Type B pancreatic cell (in vitro differentiated cells): ENCODE measurements at regions not wholly inside any gene's neighbourhood (a gene's known extent, or its start where the extent isn't known, plus 50 kb on each side); places are given as distances from the start of the nearest gene placed in this dataset.

Experiments used
- DNase-seq: peaks from one replicate; pipeline ENCODE4 v3.0.0; 2021; ENCODE audit warnings: mixed read lengths; ENCODE audit not compliant: unreplicated experiment; ENCODE audit errors: extremely low spot score
- H3K27ac Mint-ChIP-seq: 2 replicates; pipeline ENCODE4 v1.8.0; 2021; ENCODE audit warnings: mild to moderate bottlenecking, mixed read lengths
- H3K27me3 Mint-ChIP-seq: 2 replicates; pipeline ENCODE4 v1.8.0; 2021; ENCODE audit warnings: mixed read lengths
- H3K36me3 Mint-ChIP-seq: 2 replicates; pipeline ENCODE4 v1.8.0; 2021; ENCODE audit warnings: mixed read lengths
- H3K4me1 Mint-ChIP-seq: one replicate; pipeline ENCODE4 v1.8.0; 2021; ENCODE audit warnings: mixed read lengths; ENCODE audit not compliant: unreplicated experiment
- H3K4me3 Mint-ChIP-seq: 2 replicates; pipeline ENCODE4 v1.8.0; 2021; ENCODE audit warnings: mild to moderate bottlenecking, mixed read lengths
- H3K9me3 Mint-ChIP-seq: 2 replicates; pipeline ENCODE4 v1.8.0; 2021; ENCODE audit warnings: mixed read lengths
- TF ChIP-seq, protein P1 (sequence below): fragments of 200-600 bp; sonication (generic); conservative IDR thresholded peaks from 2 replicates; pipeline ENCODE4 v1.5.0; 2021; ENCODE audit warnings: antibody characterized with exemption, mild to moderate bottlenecking

DNA sequence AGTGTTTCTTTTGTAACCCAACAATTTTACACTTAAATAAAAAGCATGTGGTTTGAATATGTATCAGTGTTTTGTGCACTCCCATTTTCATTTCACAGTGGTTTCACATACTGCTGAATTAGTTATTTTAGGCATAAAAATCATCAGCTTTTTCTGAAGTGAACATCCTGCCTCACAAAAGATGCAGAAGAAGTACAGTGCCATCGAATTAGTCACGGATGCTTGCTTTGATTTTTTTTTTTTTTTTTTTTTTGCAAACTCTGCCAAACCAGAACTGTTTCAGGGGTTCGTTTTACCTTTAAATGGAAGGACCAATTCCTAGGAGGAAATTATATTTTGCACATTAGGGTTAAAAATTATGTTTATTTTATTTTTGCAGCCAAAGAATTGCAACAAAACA is 158.6 kb downstream of the RPS12 start:
- no peak overlapping the region for H3K27ac Mint-ChIP-seq
- peaks cover 21% of the 10 kb centered on the region for H3K27me3 Mint-ChIP-seq
- H3K9me3 Mint-ChIP-seq = no peaks in the 10 kb centered on the region
- TF ChIP-seq, protein P1, sequence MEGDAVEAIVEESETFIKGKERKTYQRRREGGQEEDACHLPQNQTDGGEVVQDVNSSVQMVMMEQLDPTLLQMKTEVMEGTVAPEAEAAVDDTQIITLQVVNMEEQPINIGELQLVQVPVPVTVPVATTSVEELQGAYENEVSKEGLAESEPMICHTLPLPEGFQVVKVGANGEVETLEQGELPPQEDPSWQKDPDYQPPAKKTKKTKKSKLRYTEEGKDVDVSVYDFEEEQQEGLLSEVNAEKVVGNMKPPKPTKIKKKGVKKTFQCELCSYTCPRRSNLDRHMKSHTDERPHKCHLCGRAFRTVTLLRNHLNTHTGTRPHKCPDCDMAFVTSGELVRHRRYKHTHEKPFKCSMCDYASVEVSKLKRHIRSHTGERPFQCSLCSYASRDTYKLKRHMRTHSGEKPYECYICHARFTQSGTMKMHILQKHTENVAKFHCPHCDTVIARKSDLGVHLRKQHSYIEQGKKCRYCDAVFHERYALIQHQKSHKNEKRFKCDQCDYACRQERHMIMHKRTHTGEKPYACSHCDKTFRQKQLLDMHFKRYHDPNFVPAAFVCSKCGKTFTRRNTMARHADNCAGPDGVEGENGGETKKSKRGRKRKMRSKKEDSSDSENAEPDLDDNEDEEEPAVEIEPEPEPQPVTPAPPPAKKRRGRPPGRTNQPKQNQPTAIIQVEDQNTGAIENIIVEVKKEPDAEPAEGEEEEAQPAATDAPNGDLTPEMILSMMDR = no peak
- no peak for DNase-seq
- no peaks in the 10 kb centered on the region for H3K36me3 Mint-ChIP-seq
- no peak overlapping the region for H3K4me3 Mint-ChIP-seq
- H3K4me1 Mint-ChIP-seq = peaks cover 18% of the 10 kb centered on the region

DNA sequence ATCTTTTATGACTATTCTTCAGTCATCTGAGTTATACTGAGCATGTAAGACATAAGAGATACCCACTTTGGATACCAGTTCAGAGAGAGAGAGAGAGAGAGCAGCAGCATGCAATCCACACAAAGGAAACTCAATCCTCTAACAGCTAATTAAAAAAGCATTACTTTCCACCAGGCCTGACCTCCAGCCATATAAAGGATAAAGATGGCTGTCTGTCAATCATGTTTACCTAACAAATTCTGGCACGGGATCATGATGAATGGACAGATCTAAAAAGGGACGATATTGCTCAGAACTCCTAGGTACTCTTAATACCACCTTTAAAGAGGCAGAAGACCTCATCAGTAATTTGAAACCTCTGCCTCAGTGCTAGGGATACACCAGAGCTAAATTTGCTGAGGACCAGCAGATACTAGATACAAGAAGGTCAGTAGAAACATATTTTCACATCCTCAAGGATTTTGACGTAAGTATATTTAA is 159.2 kb downstream of the RPS12 start:
- Mint-ChIP-seq H3K9me3 (no peaks in the 10 kb centered on the region), H3K27me3 (peaks cover 21% of the 10 kb centered on the region), H3K4me3 (no peak overlapping the region), H3K27ac (no peak overlapping the region), H3K4me1 (peaks cover 18% of the 10 kb centered on the region), H3K36me3 (no peaks in the 10 kb centered on the region)
- no peak for DNase-seq
- TF ChIP-seq, protein P1 = no peak

DNA sequence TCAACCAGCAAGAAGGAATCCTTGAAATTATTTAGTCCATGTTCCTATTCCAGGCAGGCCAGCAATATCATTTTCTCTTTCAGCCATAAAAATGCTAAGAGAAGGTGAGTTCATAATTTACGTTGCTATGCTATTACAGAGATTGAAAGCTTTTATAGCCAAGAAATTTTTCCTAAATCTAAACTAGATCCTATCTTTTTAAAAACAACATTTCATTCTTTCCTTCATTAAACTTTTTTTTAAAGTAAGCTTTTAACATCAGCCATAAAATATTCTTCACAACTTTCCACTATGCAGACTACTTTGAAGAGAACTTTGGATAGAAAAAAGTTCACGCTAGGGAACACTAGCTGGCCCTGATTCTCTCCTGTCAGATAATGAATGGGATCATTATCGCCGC is 159.8 kb downstream of the RPS12 start:
- H3K36me3 Mint-ChIP-seq = no peaks in the 10 kb centered on the region
- DNase-seq = no peak
- H3K4me3 Mint-ChIP-seq = no peak overlapping the region
- no peak overlapping the region for H3K27ac Mint-ChIP-seq
- H3K9me3 Mint-ChIP-seq = no peaks in the 10 kb centered on the region
- H3K4me1 Mint-ChIP-seq = peaks cover 17% of the 10 kb centered on the region
- TF ChIP-seq, protein P1 = no peak
- H3K27me3 Mint-ChIP-seq = peaks cover 21% of the 10 kb centered on the region

DNA sequence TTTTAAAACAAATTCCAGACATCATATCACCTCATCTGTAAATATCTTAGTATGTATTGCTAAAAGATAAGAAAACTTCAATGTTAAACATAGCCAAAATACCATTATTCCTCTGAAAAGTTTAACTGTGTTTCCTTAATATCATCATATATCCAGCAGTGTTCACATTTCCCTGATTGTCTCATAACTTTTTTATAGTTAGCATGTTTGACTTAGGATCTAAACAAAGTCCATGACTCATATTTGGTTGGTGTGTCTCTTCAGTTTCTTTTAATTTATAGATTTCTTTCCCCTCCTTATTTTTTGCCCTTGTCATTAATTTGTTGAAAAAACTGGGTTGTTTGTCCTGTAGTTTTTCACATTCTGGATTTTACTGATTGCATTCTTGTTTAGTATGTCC is 163.0 kb downstream of the RPS12 start:
- DNase-seq = no peak
- H3K27me3 Mint-ChIP-seq = peaks cover 21% of the 10 kb centered on the region
- H3K36me3 Mint-ChIP-seq = no peaks in the 10 kb centered on the region
- no peak overlapping the region for H3K27ac Mint-ChIP-seq
- peaks cover 3% of the 10 kb centered on the region for H3K9me3 Mint-ChIP-seq
- H3K4me3 Mint-ChIP-seq = no peak overlapping the region
- TF ChIP-seq, protein P1 = no peak
- peaks cover 12% of the 10 kb centered on the region for H3K4me1 Mint-ChIP-seq

DNA sequence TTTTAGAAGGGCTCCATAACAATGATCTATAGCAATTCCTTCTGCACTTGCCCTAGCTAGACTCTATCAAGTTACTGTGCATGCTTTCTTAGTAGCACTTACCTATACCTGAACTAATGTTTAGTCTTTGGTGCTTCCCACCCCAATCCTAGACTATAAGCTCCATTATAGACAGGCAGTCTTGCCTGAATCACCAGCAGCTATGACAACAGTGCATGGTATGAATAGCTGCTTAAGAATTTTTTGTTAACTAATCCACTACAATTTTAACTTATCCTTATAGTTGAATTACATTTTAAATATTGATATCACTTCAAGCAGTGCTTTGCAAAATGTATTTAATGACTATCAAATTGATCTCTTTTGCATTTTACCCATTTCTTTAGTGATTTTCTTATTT is 164.3 kb downstream of the RPS12 start:
- Mint-ChIP-seq H3K4me1 (peaks cover 8% of the 10 kb centered on the region), H3K36me3 (no peaks in the 10 kb centered on the region), H3K4me3 (no peak overlapping the region), H3K9me3 (peaks cover 12% of the 10 kb centered on the region), H3K27me3 (peaks cover 22% of the 10 kb centered on the region), H3K27ac (no peak overlapping the region)
- DNase-seq = no peak
- TF ChIP-seq, protein P1 = no peak

DNA sequence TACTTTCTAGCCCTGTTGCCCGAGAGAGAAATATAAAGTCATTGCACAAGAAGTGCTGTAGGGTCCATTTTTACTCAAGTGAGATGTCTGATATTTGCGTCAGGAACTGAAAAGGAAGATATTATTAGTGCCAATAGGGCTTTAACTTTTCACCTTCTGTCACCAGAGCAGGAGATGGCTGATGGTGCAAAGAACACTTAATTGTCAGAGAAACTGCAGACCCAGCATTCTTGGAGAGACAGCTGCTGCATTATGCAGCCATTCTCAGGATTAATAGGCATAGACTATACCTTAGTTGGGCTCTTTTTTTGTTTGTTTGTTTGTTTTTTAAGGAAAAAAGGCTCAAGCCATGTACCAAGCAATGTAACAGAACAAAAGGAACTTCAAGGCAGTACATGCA is 179.4 kb downstream of the RPS12 start:
- H3K4me1 Mint-ChIP-seq = peaks cover 13% of the 10 kb centered on the region
- no peaks in the 10 kb centered on the region for H3K36me3 Mint-ChIP-seq
- TF ChIP-seq, protein P1 = no peak
- DNase-seq = no peak
- H3K9me3 Mint-ChIP-seq = peaks cover 14% of the 10 kb centered on the region
- no peak overlapping the region for H3K27ac Mint-ChIP-seq
- no peak overlapping the region for H3K4me3 Mint-ChIP-seq
- H3K27me3 Mint-ChIP-seq = no peaks in the 10 kb centered on the region
